NCI-H1694 treated with DMSO at 0.1 percent for 48 hours (cell line): ENCODE measurements at regions not wholly inside any gene's neighbourhood (a gene's known extent, or its start where the extent isn't known, plus 50 kb on each side); places are given as distances from the start of the nearest gene placed in this dataset.

Experiments
- DNase-seq: peaks from one replicate; lab custom pipeline; 2025; lab: John Stamatoyannopoulos, UW

GRCh38 chr5:54717459-54717858 is 199.9 kb downstream of the SNX18 start:
- DNase-seq: no peak

GRCh38 chr5:54713923-54714581 is 196.5 kb downstream of the SNX18 start:
- DNase-seq: no peak

- no peak for DNase-seq
Observed at GRCh38 chr5:54709096-54709495, 191.5 kb downstream of the SNX18 start.

GRCh38 chr5:54707841-54708240 is 190.3 kb downstream of the SNX18 start:
- DNase-seq: no peak

- no peak for DNase-seq
Observed at GRCh38 chr5:54705994-54706653, 188.6 kb downstream of the SNX18 start.

- DNase-seq: no peak
Observed at GRCh38 chr5:54704825-54705224, 187.3 kb downstream of the SNX18 start.

- DNase-seq: no peak
Observed at GRCh38 chr5:54704333-54704732, 186.8 kb downstream of the SNX18 start.

GRCh38 chr5:54703565-54704255 is 186.2 kb downstream of the SNX18 start:
- no peak for DNase-seq

- no peak for DNase-seq
Observed at GRCh38 chr5:54703133-54703532, 185.6 kb downstream of the SNX18 start.

- no peak for DNase-seq
Observed at GRCh38 chr5:54702470-54702869, 184.9 kb downstream of the SNX18 start.

- DNase-seq: no peak
Observed at GRCh38 chr5:54700986-54701578, 183.5 kb downstream of the SNX18 start.

GRCh38 chr5:54696931-54697330 is 179.4 kb downstream of the SNX18 start:
- no peak for DNase-seq

- DNase-seq: no peak
Observed at GRCh38 chr5:54696346-54696745, 178.8 kb downstream of the SNX18 start.

- DNase-seq: no peak
Observed at GRCh38 chr5:54695198-54695966, 177.8 kb downstream of the SNX18 start.

- DNase-seq: no peak
Observed at GRCh38 chr5:54693936-54694657, 176.5 kb downstream of the SNX18 start.

GRCh38 chr5:54692631-54693030 is 175.1 kb downstream of the SNX18 start:
- no peak for DNase-seq

GRCh38 chr5:54691656-54692055 is 174.1 kb downstream of the SNX18 start:
- DNase-seq: no peak

- DNase-seq: no peak
Observed at GRCh38 chr5:54689411-54690251, 172.1 kb downstream of the SNX18 start.

GRCh38 chr5:54680998-54681397 is 163.4 kb downstream of the SNX18 start:
- no peak for DNase-seq

- no peak for DNase-seq
Observed at GRCh38 chr5:54679686-54680085, 162.1 kb downstream of the SNX18 start.

GRCh38 chr5:54678737-54679136 is 161.2 kb downstream of the SNX18 start:
- peak; percentile 98 for DNase-seq
